ENCODE measurements at regions not wholly inside any gene's neighbourhood (a gene's known extent, or its start where the extent isn't known, plus 50 kb on each side); places are given as distances from the start of the nearest gene placed in this dataset.

GRCh38 chr2:226217191-226217590 is 582.4 kb downstream of the IRS1 start:
- TF ChIP-seq YY1 (IDR thresholded peaks at IDR 0.05; ENCODE audit: insufficient read depth, insufficient read length): no peak
- TF ChIP-seq SUZ12 (IDR thresholded peaks at IDR 0.05; ENCODE audit: extremely low read depth, insufficient read depth, insufficient read length): no peak
- TF ChIP-seq ZNF274 (IDR thresholded peaks at IDR 0.05; ENCODE audit: low read depth, low read length): no peak
